GM21786 (cell line): ENCODE measurements at regions not wholly inside any gene's neighbourhood (a gene's known extent, or its start where the extent isn't known, plus 50 kb on each side); places are given as distances from the start of the nearest gene placed in this dataset.

Experiments
- ATAC-seq: cut with Tn5 transposase; IDR thresholded peaks from one replicate; pipeline ENCODE4 v1.9.1; 2021; ENCODE audit not compliant: unreplicated experiment

DNA sequence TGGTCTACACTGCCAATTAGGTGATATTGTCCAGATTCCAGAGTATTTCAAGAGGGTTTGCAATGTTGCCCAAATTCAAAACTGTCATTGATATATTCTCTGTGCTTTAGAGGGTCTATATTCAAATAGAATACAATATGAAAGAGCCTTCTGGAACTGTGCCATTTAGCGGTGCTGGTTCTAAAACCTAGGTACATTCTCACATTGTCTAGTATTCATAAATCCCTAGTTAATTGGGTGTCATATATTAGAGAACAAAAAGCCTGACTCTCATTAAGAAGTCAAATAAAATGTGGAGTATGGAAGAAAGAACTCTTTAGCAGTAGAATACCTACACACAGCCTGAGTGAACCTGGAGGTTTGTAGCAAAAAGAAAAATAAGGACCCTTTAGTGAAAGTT, 447.9 kb downstream of the CNTN6 start:
- ATAC-seq: no peak

DNA sequence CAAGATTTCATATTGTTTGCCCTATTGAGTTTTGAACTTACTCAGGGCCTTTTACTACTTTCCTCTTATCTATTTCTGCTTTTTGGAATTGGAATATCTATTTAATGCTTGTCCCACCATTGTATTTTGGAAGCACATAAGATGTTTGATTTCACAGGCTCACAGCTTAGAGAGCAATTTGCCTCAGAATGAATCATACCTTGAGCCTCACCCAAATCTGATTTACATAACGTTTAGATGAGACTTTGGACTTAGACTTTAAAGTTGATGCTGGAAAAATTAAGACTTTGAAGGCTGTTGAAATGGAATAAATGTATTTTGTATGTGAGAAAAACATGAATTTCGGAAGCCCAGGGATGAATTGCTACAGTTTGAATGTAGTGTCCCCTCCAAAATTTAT, 458.9 kb downstream of the CNTN6 start:
- no peak for ATAC-seq

DNA sequence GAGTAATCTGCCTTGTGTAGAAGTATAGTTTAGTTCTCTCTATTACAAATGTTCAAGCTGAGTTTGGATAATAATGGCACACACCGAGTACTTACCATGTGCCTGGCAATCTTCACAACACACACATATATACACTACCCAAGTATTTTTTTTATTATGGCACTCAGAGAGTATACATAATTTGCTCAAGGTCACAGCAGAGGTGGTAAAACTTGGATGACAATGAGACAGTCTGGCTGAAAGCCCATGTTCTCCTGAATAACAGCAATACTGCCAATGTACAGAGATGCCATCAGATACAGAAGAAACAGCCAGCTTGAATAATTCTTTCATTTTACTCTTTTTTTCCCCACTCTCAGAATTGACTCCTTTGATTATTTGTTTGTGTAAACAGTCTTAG, 460.0 kb downstream of the CNTN6 start:
- ATAC-seq: no peak

DNA sequence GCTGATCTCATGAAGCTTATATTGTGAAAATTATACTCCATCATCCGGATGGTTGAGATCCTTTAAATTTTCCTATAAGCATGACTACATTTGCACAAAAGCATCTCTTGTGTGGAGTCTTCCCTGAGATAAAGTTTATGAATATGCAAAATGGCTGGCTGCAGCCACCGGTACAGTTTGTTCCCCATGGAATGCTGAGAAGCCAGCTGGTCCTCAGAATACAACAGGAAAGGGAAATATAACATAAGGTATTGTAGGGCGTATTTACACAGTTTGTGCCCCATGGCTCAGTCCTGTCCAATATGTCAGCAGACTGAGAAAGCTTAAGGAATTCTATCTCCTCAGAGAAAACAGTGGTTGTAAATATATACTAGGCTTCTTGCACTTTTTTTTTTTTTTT, 468.6 kb downstream of the CNTN6 start:
- no peak for ATAC-seq

DNA sequence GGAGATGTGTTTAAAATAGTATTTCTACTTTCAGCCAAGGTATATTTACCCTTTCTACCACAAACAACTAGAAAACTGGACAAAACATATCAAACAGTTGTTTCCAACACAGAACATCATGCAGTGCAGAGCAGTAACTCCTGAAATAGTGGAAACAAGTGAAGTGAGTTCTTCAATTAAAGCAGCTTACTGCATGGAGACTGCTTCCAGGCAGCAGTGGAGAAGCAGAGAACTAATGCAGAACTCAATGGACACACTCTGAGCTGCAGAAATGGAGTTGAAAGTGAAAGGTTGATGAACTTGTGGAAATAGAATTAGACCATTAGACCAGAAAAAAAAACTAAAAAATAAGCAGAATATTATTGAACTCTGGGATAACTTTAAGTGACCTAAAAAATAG, 478.9 kb downstream of the CNTN6 start:
- no peak for ATAC-seq

DNA sequence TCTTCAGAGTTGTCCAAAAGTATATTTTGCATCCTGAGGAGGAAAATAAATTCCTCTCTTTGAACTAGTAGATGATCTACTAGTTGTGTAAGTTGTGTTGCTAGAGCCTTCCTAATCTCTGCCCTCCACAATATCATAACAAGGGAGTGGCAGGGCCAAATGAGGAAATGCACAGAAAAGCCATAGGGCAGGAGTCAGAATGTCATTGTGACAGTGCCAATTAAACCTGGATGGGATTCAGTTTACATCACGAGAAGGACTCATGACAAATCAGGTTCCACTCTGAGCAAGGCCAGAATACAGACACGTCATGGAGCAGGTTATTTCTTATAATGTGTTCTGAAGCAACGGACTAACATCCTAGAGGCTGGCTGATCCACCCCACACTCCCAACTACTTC, 483.2 kb downstream of the CNTN6 start:
- no peak for ATAC-seq

DNA sequence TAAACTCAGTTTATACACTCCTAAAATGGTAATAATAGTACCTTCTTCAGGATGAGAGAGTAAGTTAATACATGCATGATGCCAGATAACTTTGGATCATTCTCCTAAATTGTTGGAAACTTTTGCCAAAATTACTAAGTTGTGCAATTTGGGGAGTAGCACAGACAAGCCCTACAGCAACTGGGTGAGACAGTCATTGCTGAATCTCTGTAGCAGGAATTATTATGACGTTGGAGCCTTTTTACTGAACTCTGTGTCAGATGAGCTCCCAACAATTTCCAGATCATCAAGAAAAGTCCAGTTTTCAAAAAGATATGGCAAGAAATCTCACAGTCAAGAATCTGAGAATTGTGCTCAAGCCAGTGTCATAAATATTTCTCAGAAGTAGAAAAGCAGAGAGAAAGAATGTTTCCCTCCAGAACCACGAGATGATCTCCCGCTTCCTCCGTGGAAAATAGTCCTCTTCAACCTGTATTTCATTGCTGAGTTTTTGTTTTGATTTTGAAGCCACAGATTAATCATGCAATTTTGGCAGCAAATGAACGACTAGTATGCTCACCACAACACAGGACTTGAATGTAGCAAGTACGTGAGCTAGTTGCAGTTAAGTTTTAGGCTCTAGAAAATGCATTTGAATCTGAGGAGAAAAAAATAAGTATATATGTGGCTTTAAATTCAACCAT, 485.4 kb downstream of the CNTN6 start:
- no peak for ATAC-seq

DNA sequence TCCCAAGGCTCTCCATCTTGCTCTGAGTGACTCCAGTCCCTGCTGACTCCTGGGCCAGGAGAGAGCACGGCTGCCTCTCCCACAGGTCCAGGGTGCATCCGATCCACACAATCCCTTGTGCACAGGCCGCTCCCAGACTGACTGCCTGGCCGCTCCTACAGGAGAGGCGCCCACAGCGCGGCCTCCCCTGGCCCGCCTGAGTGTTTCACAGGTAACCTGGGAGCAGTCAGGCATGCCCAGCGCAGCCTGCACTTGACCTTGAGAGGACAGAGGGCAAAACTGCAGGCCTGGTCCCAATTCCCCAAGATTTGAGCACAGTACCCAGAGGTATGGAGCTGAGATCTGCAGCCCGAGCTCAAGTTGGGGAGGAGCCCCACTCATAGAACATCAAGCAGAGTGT, 490.2 kb downstream of the CNTN6 start:
- no peak for ATAC-seq

DNA sequence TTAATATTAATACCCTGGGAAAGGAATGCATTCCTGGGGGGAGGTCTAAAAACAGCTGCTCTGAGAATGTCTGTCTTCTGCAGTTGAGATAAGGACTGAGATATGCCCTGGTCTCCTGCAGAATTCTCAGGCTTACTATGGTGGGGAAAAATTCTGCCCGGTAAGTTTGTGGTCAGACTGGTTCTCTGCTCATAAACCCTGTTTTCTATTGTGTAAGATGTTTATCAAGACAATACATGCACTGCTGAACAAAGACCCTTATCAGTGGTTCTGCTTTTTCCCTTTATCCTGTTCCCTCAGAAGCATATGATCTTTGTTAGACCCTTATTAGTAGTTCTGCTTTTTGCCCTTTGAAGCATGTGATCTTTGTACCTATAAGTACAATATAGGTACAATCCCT, 494.6 kb downstream of the CNTN6 start:
- no peak for ATAC-seq

DNA sequence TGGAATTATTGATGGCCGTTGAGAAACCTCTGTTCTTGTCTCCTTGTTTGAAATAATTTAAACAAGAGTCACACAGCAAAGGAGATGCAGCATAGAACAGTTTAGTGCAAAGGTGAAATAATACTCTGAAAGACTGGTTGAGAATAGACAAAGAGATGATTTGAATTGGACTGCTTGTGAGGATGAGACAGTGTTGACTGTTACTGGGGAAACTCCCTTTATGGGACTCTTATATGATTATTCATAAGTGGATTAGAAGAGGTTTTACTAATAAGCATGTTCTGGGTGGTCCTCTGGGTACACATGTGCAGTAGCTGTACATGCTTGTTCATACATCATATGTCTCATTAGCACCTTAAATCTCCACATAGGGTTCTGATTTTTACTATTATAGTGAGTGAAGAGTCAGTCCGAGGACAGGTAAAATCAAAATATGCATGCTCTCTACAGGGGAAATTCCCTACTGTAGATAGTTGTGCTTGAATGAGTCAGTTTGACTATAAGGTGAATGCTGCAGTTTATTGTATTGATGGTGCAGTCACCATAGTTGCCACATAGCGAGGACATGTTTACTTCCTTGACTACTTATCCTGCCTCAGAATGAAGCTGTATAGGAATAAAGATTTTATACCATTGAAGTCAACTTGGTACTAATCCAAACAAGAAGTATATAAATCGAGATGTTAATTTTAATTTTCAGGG, 498.7 kb downstream of the CNTN6 start:
- no peak for ATAC-seq

DNA sequence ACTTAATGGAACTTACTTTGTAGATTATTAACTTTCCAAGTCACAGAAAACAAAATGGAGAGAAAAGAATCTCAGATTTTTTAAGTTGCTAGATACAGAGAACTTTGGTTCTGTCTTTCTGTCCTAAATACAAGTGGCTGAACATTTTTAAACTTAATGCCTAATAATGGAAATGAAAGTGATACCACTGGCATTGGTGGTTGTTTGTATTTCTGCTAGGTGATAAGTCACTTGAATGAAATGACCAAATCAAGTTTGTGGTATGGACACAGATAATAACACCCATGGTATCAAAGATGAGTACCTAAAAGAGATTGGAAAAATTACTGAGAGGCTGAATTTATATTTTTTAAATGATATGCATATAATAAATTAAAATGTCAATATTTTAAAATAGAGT, 502.1 kb downstream of the CNTN6 start:
- ATAC-seq: no peak

DNA sequence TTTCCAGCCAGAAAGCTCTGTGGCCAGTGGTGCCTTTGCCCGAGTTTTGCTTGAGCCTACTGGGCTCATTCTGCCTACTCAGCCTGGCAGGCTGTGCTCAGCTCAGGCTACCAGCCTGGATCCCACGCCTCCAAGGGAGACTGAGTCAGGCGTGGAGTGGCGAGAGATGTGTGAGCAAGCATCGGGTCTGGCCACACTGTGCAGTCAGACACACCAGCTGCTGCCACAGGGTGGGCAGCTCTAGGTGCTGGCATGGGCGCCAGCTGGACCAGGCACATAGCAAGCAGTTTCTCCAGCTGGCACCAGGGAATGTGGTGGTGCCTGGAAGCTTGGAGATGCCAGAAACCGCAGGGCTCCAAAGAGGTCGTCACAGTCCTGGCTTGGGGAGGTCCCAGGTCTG, 498.5 kb upstream of the CNTN4 start:
- ATAC-seq: no peak

DNA sequence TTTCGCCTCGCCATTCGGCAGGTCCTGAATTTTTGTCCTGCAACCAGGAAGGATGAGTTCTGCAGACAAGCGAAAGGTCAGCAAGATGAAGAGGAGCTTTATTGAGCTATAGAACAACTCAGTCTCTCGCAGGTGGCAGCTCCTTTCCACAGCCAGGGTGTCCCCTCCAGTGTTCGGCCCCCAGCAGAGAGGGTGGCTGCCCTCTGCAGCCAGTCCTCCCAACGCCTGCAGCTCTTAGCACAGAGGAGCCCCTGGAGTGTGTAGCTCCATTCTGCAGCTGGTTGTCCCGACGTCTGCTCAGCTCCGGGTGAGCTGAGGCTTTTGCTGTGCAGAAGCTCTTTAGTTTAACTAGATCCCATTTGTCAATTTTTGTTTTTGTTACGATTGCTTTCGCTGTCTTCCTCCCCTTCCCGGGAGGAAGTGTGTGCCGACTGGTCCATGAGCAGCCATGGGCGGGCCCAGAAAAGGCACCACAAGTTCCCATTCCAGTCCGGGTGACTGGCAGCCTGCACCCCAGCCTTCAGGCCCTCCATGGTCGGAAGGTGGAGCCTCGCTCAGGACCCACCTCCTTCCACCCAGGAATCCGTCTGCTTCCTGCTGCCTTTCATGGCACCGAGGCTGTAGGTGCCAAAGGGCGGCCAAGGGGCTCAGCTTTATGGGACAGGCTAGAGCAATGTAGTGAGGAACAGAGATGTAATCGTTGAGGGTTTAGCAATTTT, 497.8 kb upstream of the CNTN4 start:
- no peak for ATAC-seq

DNA sequence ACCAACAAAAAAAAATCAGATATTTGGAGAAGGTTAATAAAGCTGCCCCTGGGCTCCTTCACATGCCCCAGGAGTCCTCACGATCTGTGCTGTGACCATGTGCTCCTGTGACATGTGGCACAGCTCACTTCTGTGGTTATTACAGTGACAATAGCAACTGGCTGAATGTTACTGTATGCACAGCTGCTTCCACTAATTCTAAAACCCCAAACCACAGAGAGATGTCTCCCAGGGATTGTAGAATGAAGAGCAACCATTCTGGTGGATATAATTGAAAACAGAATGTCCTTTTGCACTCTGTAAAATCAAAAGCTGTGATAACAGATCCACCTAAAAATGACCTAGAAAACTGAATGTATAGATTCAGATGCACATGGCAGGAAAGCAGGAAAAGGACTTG, 489.2 kb upstream of the CNTN4 start:
- ATAC-seq: no peak

DNA sequence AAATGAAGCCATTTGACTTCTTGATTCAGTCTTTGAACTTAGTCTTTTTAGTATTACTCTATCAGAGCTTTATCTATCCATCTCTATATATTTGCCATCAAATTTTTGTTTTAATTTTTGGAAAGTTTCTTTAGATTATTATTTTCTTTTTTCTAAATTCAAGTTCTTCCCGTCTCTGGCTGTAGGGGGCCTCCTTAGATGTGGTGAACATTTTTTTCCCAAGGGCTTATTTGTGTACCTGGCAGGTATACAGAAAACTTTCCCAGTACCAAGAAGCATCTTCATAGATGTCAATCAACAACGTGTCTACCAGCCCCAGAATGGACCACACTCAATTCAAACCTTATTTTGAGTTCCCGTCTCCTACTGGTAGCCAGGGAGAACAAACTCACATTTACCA, 486.8 kb upstream of the CNTN4 start:
- no peak for ATAC-seq

DNA sequence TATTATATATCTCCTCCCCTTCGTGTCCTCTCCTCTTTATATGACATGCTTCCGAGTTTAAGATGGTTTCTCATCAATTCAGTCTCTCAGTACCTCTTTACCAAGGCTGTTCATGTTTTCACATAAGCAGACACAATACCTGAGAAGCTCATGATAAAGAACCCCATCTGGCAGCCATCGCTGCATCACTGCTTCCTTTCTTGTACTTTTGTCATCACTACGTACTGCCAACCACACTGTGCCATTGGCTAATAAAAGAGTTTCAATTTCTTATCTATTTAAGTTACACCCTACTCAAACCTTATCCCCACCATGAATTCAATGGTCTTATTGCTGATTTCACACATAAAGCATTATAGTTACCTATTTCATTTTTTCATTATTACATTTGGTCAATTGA, 484.7 kb upstream of the CNTN4 start:
- ATAC-seq: no peak

DNA sequence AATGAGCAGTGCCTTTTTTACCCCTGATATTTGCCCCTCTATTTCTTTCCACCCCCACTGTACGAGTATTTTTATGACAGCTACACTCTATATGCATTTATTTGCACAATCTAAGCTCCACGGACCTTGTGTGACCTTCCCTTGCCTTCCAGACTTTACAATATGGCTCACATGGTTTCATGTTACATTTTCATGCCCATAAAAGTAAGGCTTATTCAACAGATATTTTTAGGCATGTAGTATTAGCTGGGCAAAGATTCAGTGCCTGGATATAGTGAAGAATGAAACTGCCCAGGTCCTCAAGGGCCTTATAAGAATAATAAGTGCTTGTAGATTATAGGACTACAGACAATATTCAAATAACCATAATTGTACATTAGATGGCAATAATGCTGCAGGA, 481.9 kb upstream of the CNTN4 start:
- no peak for ATAC-seq

DNA sequence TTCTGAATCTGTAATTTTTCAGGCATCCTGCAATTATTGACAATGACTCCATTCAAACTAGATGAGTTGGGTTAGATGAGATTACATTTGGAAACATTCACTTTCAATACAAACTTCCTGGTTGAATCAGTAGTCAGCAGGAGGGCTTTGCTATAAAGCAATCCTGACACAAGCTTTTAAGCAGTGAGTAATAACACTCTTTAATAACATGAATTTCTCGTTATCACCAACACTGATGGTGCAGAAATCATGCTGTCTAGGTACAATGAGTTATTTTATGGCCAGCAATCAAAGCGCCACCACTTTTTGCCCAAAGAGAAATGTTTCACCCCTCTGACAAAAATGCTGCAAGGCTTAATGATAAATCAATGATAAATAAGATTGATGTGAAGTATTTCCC, 474.8 kb upstream of the CNTN4 start:
- ATAC-seq: no peak

DNA sequence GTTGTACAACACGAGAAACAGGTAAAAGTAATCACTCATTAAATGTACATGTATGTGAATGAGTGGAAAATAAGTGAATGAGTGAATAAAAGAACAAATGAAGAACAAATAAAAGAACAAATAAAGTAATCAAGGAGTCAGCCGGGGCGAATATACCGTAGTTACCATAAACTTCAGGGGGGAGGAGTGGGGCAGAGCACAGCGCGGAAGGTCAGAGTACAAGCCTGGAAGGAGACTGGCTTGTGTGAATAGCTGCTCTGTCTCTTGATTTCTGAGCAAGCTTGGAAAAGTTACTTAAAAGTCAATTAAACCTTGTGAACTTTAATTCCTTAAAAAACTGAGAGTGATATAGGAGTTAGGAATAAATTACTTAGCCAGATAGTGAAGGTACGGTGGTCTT, 466.5 kb upstream of the CNTN4 start:
- no peak for ATAC-seq

DNA sequence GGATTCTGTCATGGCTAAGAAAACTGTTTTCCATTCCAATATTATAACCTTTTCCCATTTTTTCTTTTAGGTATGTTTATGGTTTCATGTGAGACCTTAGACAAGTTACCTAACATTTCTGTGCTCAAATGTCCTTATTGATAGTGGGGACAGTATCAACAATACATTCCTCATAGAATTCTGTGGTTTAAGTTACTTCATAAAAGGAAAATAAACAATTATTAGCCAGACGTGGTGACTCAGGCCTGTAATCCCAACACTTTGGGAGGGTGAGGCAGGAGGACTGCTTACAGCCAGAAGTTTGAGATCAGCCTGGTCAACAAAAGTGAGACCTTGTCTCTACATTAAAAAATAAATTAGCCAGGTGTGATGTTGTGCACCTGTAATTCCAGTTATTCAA, 436.8 kb upstream of the CNTN4 start:
- no peak for ATAC-seq

DNA sequence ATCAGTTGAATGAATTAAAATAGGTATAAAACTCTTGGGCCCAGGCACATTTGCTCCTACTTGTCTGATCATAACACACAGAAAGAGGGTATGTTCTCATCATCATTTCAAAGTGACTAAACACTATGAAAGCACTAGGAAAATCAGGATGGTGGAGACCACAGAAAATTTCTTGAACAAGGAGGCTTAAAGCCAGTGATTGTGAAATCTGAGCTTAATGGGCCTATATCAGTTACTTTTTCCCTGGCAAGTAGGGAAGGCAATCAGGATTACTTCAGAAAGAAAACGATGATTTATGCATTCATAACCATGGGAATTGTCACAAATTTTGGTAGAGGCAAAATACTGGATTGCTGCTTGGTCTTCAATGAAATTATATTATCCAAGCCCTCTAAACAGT, 434.4 kb upstream of the CNTN4 start:
- ATAC-seq: no peak

DNA sequence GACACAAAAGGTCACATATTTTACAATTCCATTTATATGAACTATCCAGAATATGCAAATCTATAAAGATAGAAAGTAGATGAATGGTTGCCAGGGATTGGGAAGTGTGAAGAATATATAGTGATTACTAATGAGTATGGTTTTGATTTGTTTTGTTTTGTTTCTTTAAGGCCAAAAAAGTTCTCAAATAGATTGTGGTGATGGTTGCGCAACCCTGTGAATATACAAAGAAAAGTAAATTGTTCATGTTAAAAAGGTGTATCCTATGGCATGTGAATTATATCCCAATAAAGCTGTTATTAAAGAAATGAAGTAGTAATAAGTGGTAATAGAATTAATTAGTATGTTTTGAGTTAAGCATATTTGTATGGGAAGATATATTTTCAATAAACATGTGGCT, 431.8 kb upstream of the CNTN4 start:
- ATAC-seq: no peak
